Heart left ventricle (tissue), 16 donors: ENCODE measurements at regions not wholly inside any gene's neighbourhood (a gene's known extent, or its start where the extent isn't known, plus 50 kb on each side); places are given as distances from the start of the nearest gene placed in this dataset.

Source experiments
- ATAC-seq, 4 donors: fragments of 200-7000 bp; cut with Tn5 transposase; one replicate each; pipeline ENCODE4 v1.9.1; 2020 to 2022; ENCODE audit warnings: moderate library complexity in 4 of 4, mild to moderate bottlenecking in 3 of 4, moderate number of reproducible peaks in 1 of 4
- DNase-seq, 5 donors: peaks; one replicate each; pipeline ENCODE4 v3.0.0-alpha.2; 2020
- H3K27ac ChIP-seq, 12 donors: fragments of 200-600 bp; sonication (generic) in 4 of 12; one replicate each; pipeline versions ENCODE4 v1.5.0 to v1.8.0; 2016 to 2022; ENCODE audit warnings: mild to moderate bottlenecking in 2 of 12
- H3K27me3 ChIP-seq, 9 donors: fragments of 200-600 bp; sonication (generic) in 2 of 9; one replicate each; pipeline versions ENCODE4 v1.5.1 to v1.8.0; 2016 to 2022; ENCODE audit warnings: mild to moderate bottlenecking in 3 of 9
- H3K36me3 ChIP-seq, 9 donors: fragments of 200-600 bp; sonication (generic) in 2 of 9; one replicate each; pipeline versions ENCODE4 v1.5.0 to v1.8.0; 2018 to 2022; ENCODE audit warnings: mild to moderate bottlenecking in 2 of 9
- H3K4me1 ChIP-seq, 12 donors: fragments of 200-600 bp; sonication (generic) in 4 of 12; one replicate each; pipeline versions ENCODE4 v1.5.0 to v1.8.0; 2016 to 2022; ENCODE audit warnings: mild to moderate bottlenecking in 3 of 12
- H3K4me3 ChIP-seq, 12 donors: fragments of 200-600 bp; sonication (generic) in 4 of 12; one replicate each; pipeline versions ENCODE4 v1.5.0 to v1.8.0; 2017 to 2022; ENCODE audit warnings: mild to moderate bottlenecking in 9 of 12, moderate library complexity in 4 of 12
- H3K9me3 ChIP-seq, 12 donors: fragments of 200-600 bp; sonication (generic) in 4 of 12; one replicate each; pipeline versions ENCODE4 v1.5.0 to v1.8.0; 2016 to 2022; ENCODE audit warnings: mild to moderate bottlenecking in 1 of 12
- POLR2A ChIP-seq, 2 donors: fragments of 450-650 bp; IDR thresholded peaks; one replicate each; pipeline ENCODE4 v1.6.1; 2017; ENCODE audit warnings: antibody characterized with exemption in 2 of 2, mild to moderate bottlenecking in 2 of 2, moderate library complexity in 2 of 2
- WGBS, 4 donors: extraction: QIAGEN DNeasy Blood & Tissue Kit in 2 of 4; methylation state at CpG; one replicate each; pipeline versions ENCODE4 v1.1.5 to v1.1.7; 2013 to 2018; 5-methylcytosine and 5-hydroxymethylcytosine counted together
- intact Hi-C, 10 donors: fragments of 100-400 bp; cut with DNase I; formaldehyde crosslinking; loops; one replicate each; pipeline versions ENCODE4 v1.11.1 to v1.14.2; 2022
- TF ChIP-seq, protein P1 (sequence below), 12 donors: fragments of 200-600 bp; sonication (generic) in 4 of 12; IDR thresholded peaks; one replicate each; pipeline versions ENCODE4 v1.5.0 to v1.8.0; 2018 to 2022; ENCODE audit warnings: antibody characterized with exemption in 12 of 12, mild to moderate bottlenecking in 5 of 12
- donor health status: ischemic (EF 13 %, LVEDD 7.1; RV severe dilation, severe dysfunction).
- donor health status: healthy with polysubstance abuse.
- donor health status: DM: no; HTN: yes; CAD: no.
- donor health status: DM: no; HTN: no; CAD: no.
- donor health status: ischemic (EF 25% LVEDD 6.9; RV normal size, moderate dysfunction).
- donor health status: ischemic (EF 25% LVEDD 5.7; RV mildly dilated, moderate dysfunction).
- donor health status: healthy.
- donor health status: DM: yes; HTN: yes; CAD: no.
- donor health status: ischemic (EF 35%, LVEDD 5.7; RV mildly dilated, moderate dysfunction).
- donor health status: nonischemic (EF 11% LVEDD 7.7; RV severe dilation, severe dysfunction).
- donor health status: DM: yes; HTN: yes; CAD: no.
- donor health status: PGD.
- donor health status: ischemic (EF 29% LVEDD 5.4; RV normal size, mild dysfunction).
- donor health status: nonischemic (EF 23%, LVEDD 6.1; RV moderate dilation, normal function).

DNA sequence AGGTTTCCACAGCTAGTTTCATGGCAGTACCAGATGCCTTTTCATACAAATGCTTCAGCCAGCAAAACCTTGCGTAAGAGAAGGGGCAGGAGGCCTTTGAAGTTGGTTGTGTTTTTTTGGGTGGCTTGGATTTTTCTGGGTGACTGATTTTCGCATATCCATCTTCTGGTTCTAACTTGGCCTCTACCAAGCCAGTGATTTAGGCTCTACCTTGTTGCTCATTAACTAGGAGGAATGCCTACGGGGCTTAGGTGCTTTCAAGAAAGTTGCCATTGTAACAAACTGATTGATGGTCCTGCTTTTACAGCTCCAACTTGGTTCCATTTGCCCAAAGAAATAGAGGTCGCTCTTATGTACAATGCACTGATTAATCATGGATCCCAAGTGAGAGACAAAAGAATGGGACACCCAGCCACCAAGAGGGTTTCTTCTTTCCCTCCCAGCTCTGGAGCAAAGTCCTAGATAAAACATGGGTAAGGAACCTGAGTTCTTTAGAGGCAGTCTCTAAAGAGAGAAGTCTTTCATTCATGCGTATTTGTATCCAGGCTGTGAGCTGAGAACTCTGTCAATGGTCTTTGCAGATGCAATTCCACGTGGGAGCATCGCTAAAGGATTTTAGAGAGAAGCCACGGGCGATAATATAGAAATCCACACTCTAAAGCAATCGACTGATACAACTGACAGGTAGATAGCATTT, 92.1 kb upstream of the FGFR2 start:
- Histone ChIP-seq H3K4me3 (no peak overlapping the region), H3K27ac (no peak overlapping the region), H3K27me3 (peaks cover 0 to 46% (median 8%) of the 10 kb centered on the region in 9 donors), H3K9me3 (no peaks in the 10 kb centered on the region), H3K36me3 (no peaks in the 10 kb centered on the region), H3K4me1 (no peaks in the 10 kb centered on the region)
- no peak for TF ChIP-seq POLR2A (IDR thresholded peaks at IDR 0.05)
- TF ChIP-seq, protein P1, sequence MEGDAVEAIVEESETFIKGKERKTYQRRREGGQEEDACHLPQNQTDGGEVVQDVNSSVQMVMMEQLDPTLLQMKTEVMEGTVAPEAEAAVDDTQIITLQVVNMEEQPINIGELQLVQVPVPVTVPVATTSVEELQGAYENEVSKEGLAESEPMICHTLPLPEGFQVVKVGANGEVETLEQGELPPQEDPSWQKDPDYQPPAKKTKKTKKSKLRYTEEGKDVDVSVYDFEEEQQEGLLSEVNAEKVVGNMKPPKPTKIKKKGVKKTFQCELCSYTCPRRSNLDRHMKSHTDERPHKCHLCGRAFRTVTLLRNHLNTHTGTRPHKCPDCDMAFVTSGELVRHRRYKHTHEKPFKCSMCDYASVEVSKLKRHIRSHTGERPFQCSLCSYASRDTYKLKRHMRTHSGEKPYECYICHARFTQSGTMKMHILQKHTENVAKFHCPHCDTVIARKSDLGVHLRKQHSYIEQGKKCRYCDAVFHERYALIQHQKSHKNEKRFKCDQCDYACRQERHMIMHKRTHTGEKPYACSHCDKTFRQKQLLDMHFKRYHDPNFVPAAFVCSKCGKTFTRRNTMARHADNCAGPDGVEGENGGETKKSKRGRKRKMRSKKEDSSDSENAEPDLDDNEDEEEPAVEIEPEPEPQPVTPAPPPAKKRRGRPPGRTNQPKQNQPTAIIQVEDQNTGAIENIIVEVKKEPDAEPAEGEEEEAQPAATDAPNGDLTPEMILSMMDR (IDR thresholded peaks at IDR 0.05) = no peak
- ATAC-seq (no peak), DNase-seq (no peak)
- WGBS, 4 donors = 87 to 90% (median 90%) methylated on average over 10 of the region's 10 CpGs
- intact Hi-C loops = no loop called here

DNA sequence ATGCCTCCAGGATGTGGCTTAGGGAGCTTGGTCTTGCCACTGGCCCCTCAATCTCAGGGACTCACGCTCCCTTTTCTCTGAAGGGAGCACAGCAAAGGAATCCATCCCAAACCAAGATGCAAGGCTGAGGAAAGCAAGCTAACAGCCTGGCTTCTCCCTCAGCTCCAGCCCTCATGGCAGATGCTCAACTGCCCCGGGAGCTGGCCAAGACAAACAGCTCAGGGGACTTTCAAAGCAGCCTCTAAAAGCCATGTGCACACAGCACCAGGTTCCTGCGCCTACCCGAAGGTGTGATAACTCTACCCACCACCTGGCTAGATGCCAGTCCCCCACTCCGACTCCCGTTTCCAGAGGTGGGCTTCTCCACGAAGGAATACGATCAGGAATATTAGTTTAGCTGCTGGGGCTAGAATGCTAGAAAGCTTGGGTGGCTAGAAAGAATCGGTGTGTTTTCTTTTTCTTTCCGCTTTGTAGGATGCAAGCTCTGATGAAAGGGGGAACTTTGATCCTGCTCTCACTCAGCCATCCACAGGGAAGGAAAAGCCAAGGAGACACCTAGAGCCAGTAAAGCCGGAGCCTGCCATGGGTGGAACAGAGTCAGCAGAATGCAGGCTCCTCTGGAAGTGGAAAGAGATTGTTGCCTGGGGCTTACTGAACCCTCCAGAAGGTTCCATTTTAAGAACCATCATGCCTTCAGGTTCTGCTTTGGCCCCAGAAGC, 89.0 kb upstream of the FGFR2 start:
- no peak for TF ChIP-seq POLR2A (IDR thresholded peaks at IDR 0.05)
- TF ChIP-seq, protein P1 (IDR thresholded peaks at IDR 0.05) = no peak
- H3K4me3 ChIP-seq = no peak overlapping the region
- WGBS, 4 donors = 67 to 80% (median 71%) methylated on average over 10 to 11 of the region's 11 CpGs
- no peaks in the 10 kb centered on the region for H3K36me3 ChIP-seq
- H3K27ac ChIP-seq = no peak overlapping the region
- ATAC-seq (peak in 1 of 4 donors; percentile 24), DNase-seq (peak in 1 of 5 donors; percentile 30)
- H3K4me1 ChIP-seq = no peaks in the 10 kb centered on the region
- peaks cover 0 to 39% (median 5%) of the 10 kb centered on the region in 9 donors for H3K27me3 ChIP-seq
- intact Hi-C loops = no loop called here
- no peaks in the 10 kb centered on the region for H3K9me3 ChIP-seq

DNA sequence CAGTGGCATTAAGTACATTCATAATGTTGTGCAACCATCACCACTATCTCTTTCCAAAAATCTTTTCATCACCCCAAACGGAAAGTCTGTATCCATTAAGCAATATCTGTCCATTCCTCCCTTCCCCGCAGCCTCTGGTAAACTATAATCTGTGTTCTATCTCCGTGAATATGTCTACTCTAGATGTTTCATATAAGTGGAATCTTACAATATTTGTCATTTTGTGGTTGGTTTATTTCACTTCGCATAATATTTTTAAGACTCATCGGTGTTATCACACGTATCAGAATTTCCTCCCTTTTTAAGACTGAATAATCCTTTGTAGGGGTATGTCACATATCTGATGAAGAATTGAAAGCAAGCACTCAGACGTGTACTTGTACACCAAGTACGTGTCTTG, 86.0 kb upstream of the FGFR2 start:
- DNase-seq = no peak
- intact Hi-C loops = no loop called here
- Histone ChIP-seq H3K4me1 (no peaks in the 10 kb centered on the region), H3K27me3 (peaks cover 0 to 25% (median 0%) of the 10 kb centered on the region in 9 donors), H3K4me3 (no peak overlapping the region), H3K36me3 (no peaks in the 10 kb centered on the region), H3K9me3 (no peaks in the 10 kb centered on the region), H3K27ac (no peak overlapping the region)
- 86 to 90% (median 89%) methylated on average over 8 of the region's 8 CpGs for WGBS, 4 donors
- no peak for TF ChIP-seq POLR2A (IDR thresholded peaks at IDR 0.05)
- TF ChIP-seq, protein P1 (IDR thresholded peaks at IDR 0.05) = no peak
- ATAC-seq = no peak

DNA sequence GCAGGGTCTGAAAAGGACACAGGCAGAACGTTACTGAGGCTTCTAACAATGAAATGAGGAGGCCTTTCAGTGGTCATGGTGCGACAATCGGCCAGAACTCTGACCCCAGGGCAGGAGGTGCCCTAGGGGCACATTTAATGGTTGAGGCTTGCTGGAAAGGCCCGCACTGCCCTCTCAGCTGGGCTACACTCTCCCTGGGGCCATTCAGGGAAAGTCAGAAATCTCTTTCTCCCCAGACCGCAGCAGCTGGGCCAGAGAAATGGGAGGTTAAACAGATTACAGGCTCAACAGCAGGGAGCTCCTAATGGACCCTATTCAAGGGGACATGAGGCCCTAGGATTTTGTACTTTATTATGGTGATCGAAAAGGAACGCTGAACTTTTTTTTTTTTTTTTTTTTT, 85.6 kb upstream of the FGFR2 start:
- ATAC-seq = no peak
- intact Hi-C loops = no loop called here
- Histone ChIP-seq H3K36me3 (no peaks in the 10 kb centered on the region), H3K9me3 (peaks cover 0 to 4% (median 0%) of the 10 kb centered on the region in 12 donors), H3K4me3 (no peak overlapping the region), H3K27me3 (peaks cover 0 to 25% (median 0%) of the 10 kb centered on the region in 9 donors), H3K27ac (no peak overlapping the region), H3K4me1 (no peaks in the 10 kb centered on the region)
- 83 to 91% (median 89%) methylated on average over 7 of the region's 7 CpGs for WGBS, 4 donors
- no peak for DNase-seq
- no peak for TF ChIP-seq POLR2A (IDR thresholded peaks at IDR 0.05)
- TF ChIP-seq, protein P1 (IDR thresholded peaks at IDR 0.05) = no peak
